Breast epithelium (tissue), 4 donors: ENCODE measurements at regions not wholly inside any gene's neighbourhood (a gene's known extent, or its start where the extent isn't known, plus 50 kb on each side); places are given as distances from the start of the nearest gene placed in this dataset.

Source experiments
- DNase-seq, 2 donors: peaks; one replicate each; pipeline ENCODE4 v3.0.0-alpha.2; 2019; ENCODE audit warnings: low spot score in 2 of 2
- H3K27ac ChIP-seq, 2 donors: fragments of 200-600 bp; sonication (generic) in 1 of 2; one replicate each; pipeline ENCODE4 v1.5.1; 2016 to 2019; ENCODE audit warnings: mild to moderate bottlenecking in 1 of 2
- H3K27me3 ChIP-seq, 2 donors: fragments of 200-600 bp; sonication (generic) in 1 of 2; one replicate each; pipeline versions ENCODE4 v1.5.1 to v1.6.0; 2017 to 2019; ENCODE audit warnings: control low read depth in 1 of 2, mild to moderate bottlenecking in 1 of 2
- H3K36me3 ChIP-seq: fragments of 200-600 bp; one replicate; pipeline ENCODE4 v1.5.1; 2019
- H3K4me1 ChIP-seq, 2 donors: fragments of 200-600 bp; sonication (generic); one replicate each; pipeline ENCODE4 v1.5.1; 2016 to 2019; ENCODE audit warnings: control low read depth in 1 of 2
- H3K4me3 ChIP-seq, 3 donors: fragments of 200-600 bp; sonication (generic); 1 replicate in 2 of 3; 2 replicates in 1 of 3; pipeline ENCODE4 v1.5.1; 2016 to 2019; ENCODE audit warnings: mild to moderate bottlenecking in 3 of 3, moderate library complexity in 2 of 3
- H3K9me3 ChIP-seq, 2 donors: fragments of 200-600 bp; sonication (generic) in 1 of 2; one replicate each; pipeline ENCODE4 v1.5.1; 2016 to 2019; ENCODE audit warnings: control low read depth in 1 of 2
- CTCF ChIP-seq, 3 donors: fragments of 450-650 bp; IDR thresholded peaks; one replicate each; pipeline ENCODE4 v1.5.1; 2016 to 2017; ENCODE audit warnings: antibody characterized with exemption in 3 of 3, mild to moderate bottlenecking in 3 of 3, moderate library complexity in 3 of 3
- POLR2A ChIP-seq: fragments of 450-650 bp; IDR thresholded peaks from one replicate; pipeline ENCODE4 v1.6.1; 2016; ENCODE audit warnings: antibody characterized with exemption, mild to moderate bottlenecking, moderate library complexity
- POLR2AphosphoS5 ChIP-seq, 3 donors: sonication (generic); formaldehyde crosslinking; IDR thresholded peaks; one replicate each; pipeline ENCODE4 v1.6.1; 2017; ENCODE audit warnings: antibody characterized with exemption in 3 of 3
- intact Hi-C: fragments of 100-400 bp; cut with DNase I; formaldehyde crosslinking; loops from one replicate; pipeline ENCODE4 v1.15.1; 2023; ENCODE audit warnings: low total_unique reads

GRCh38 chr20:59421920-59422637 lies 121.7 kb downstream of the EDN3 start:
- Histone ChIP-seq H3K27ac (peak overlapping the region; percentile 14 to 37), H3K4me3 (no peak overlapping the region), H3K9me3 (no peaks in the 10 kb centered on the region), H3K36me3 (no peaks in the 10 kb centered on the region), H3K4me1 (no peaks in the 10 kb centered on the region), H3K27me3 (peaks cover 0 to under 1% of the 10 kb centered on the region in 2 donors)
- DNase-seq, result no peak
- TF ChIP-seq POLR2AphosphoS5 (IDR thresholded peaks at IDR 0.05), result no peak
- TF ChIP-seq CTCF (IDR thresholded peaks at IDR 0.05), result no peak
- TF ChIP-seq POLR2A, result no peak
- intact Hi-C loops, result no loop called here

- Histone ChIP-seq H3K27me3 (no peaks in the 10 kb centered on the region), H3K27ac (peak overlapping the region; percentile 14 to 37), H3K36me3 (no peaks in the 10 kb centered on the region), H3K4me3 (no peak overlapping the region), H3K9me3 (no peaks in the 10 kb centered on the region), H3K4me1 (no peaks in the 10 kb centered on the region)
- DNase-seq, result no peak
- TF ChIP-seq CTCF (IDR thresholded peaks at IDR 0.05) (no peak), POLR2A (no peak), POLR2AphosphoS5 (IDR thresholded peaks at IDR 0.05) (no peak)
- intact Hi-C loops, result no loop called here
Measured at GRCh38 chr20:59422872-59423544, 122.6 kb downstream of the EDN3 start.

GRCh38 chr20:59424976-59425375 lies 124.6 kb downstream of the EDN3 start:
- Histone ChIP-seq H3K27ac (no peak overlapping the region), H3K4me3 (no peak overlapping the region), H3K36me3 (no peaks in the 10 kb centered on the region), H3K4me1 (no peaks in the 10 kb centered on the region), H3K27me3 (no peaks in the 10 kb centered on the region), H3K9me3 (no peaks in the 10 kb centered on the region)
- intact Hi-C loops, result no loop called here
- no peak for DNase-seq
- TF ChIP-seq POLR2AphosphoS5 (IDR thresholded peaks at IDR 0.05), result no peak
- TF ChIP-seq CTCF (IDR thresholded peaks at IDR 0.05), result no peak
- TF ChIP-seq POLR2A, result no peak

GRCh38 chr20:59425572-59425971 lies 125.2 kb downstream of the EDN3 start:
- H3K27ac ChIP-seq, result no peak overlapping the region
- no peak for DNase-seq
- intact Hi-C loops, result no loop called here
- no peak for TF ChIP-seq POLR2A
- TF ChIP-seq CTCF (IDR thresholded peaks at IDR 0.05), result no peak
- TF ChIP-seq POLR2AphosphoS5 (IDR thresholded peaks at IDR 0.05), result no peak
- no peaks in the 10 kb centered on the region for H3K36me3 ChIP-seq
- H3K4me1 ChIP-seq, result no peaks in the 10 kb centered on the region
- H3K9me3 ChIP-seq, result no peaks in the 10 kb centered on the region
- H3K27me3 ChIP-seq, result no peaks in the 10 kb centered on the region
- no peak overlapping the region for H3K4me3 ChIP-seq

GRCh38 chr20:59428006-59428405 lies 127.6 kb downstream of the EDN3 start:
- H3K4me3 ChIP-seq, result no peak overlapping the region
- H3K4me1 ChIP-seq, result no peaks in the 10 kb centered on the region
- TF ChIP-seq CTCF (IDR thresholded peaks at IDR 0.05), result no peak
- TF ChIP-seq POLR2AphosphoS5 (IDR thresholded peaks at IDR 0.05), result no peak
- TF ChIP-seq POLR2A, result no peak
- no peak overlapping the region for H3K27ac ChIP-seq
- DNase-seq, result no peak
- no peaks in the 10 kb centered on the region for H3K27me3 ChIP-seq
- intact Hi-C loops, result no loop called here
- no peaks in the 10 kb centered on the region for H3K36me3 ChIP-seq
- H3K9me3 ChIP-seq, result no peaks in the 10 kb centered on the region
